ENCODE measurements at regions not wholly inside any gene's neighbourhood (a gene's known extent, or its start where the extent isn't known, plus 50 kb on each side); places are given as distances from the start of the nearest gene placed in this dataset.
"Not testable (repeated sequence)": the region's sequence is repeated elsewhere in the genome, so short reads cannot be mapped to it uniquely, and the experiment has no call there.

GRCh38 chr5:128799945-128800344 is 165.3 kb upstream of the SLC27A6 start:
- no peak for DNase-seq (ENCODE audit: low read depth in 2 of 2)

- no peak for DNase-seq (ENCODE audit: low read depth in 2 of 2)
Measured at GRCh38 chr5:128800377-128800776, 164.9 kb upstream of the SLC27A6 start.

- DNase-seq (ENCODE audit: low read depth in 2 of 2) = no peak
Measured at GRCh38 chr5:128813317-128814070, 151.8 kb upstream of the SLC27A6 start.

GRCh38 chr5:128815201-128815600 is 150.1 kb upstream of the SLC27A6 start:
- DNase-seq (ENCODE audit: low read depth in 2 of 2) = no peak

- DNase-seq (ENCODE audit: low read depth in 2 of 2) = no peak
Measured at GRCh38 chr5:128825826-128826225, 139.5 kb upstream of the SLC27A6 start.

- no peak for DNase-seq (ENCODE audit: low read depth in 2 of 2)
Measured at GRCh38 chr5:128826275-128826674, 139.0 kb upstream of the SLC27A6 start.

GRCh38 chr5:128836571-128836970 is 128.7 kb upstream of the SLC27A6 start:
- DNase-seq (ENCODE audit: low read depth in 2 of 2) = no peak

GRCh38 chr5:128838623-128839022 is 126.7 kb upstream of the SLC27A6 start:
- no peak for DNase-seq (ENCODE audit: low read depth in 2 of 2)

- no peak for DNase-seq (ENCODE audit: low read depth in 2 of 2)
Measured at GRCh38 chr5:128842241-128842640, 123.0 kb upstream of the SLC27A6 start.

GRCh38 chr5:128844354-128844923 is 120.8 kb upstream of the SLC27A6 start:
- DNase-seq (ENCODE audit: low read depth in 2 of 2) = no peak

- DNase-seq (ENCODE audit: low read depth in 2 of 2) = no peak
Measured at GRCh38 chr5:128850049-128850448, 115.2 kb upstream of the SLC27A6 start.

GRCh38 chr5:128854931-128855330 is 110.4 kb upstream of the SLC27A6 start:
- DNase-seq (ENCODE audit: low read depth in 2 of 2) = no peak

- DNase-seq (ENCODE audit: low read depth in 2 of 2) = no peak
Measured at GRCh38 chr5:128857076-128857677, 108.1 kb upstream of the SLC27A6 start.

GRCh38 chr5:128858995-128859394 is 106.3 kb upstream of the SLC27A6 start:
- no peak for DNase-seq (ENCODE audit: low read depth in 2 of 2)

- DNase-seq (ENCODE audit: low read depth in 2 of 2) = not testable (repeated sequence)
Measured at GRCh38 chr5:128861155-128861554, 104.1 kb upstream of the SLC27A6 start.

GRCh38 chr5:128869970-128870369 is 95.3 kb upstream of the SLC27A6 start:
- DNase-seq (ENCODE audit: low read depth in 2 of 2) = no peak

- no peak for DNase-seq (ENCODE audit: low read depth in 2 of 2)
Measured at GRCh38 chr5:128870373-128870772, 94.9 kb upstream of the SLC27A6 start.

GRCh38 chr5:128870923-128871322 is 94.4 kb upstream of the SLC27A6 start:
- no peak for DNase-seq (ENCODE audit: low read depth in 2 of 2)

- no peak for DNase-seq (ENCODE audit: low read depth in 2 of 2)
Measured at GRCh38 chr5:128876569-128877382, 88.5 kb upstream of the SLC27A6 start.

- DNase-seq (ENCODE audit: low read depth in 2 of 2) = no peak
Measured at GRCh38 chr5:128877476-128877875, 87.8 kb upstream of the SLC27A6 start.

GRCh38 chr5:128881502-128882018 is 83.7 kb upstream of the SLC27A6 start:
- DNase-seq (ENCODE audit: low read depth in 2 of 2) = no peak

- no peak for DNase-seq (ENCODE audit: low read depth in 2 of 2)
Measured at GRCh38 chr5:128885649-128886255, 79.5 kb upstream of the SLC27A6 start.

All from activated CD4-positive, alpha-beta T cell treated with anti-CD3 and anti-CD28 coated beads for 24 hours (primary cell).